ENCODE measurements at regions not wholly inside any gene's neighbourhood (a gene's known extent, or its start where the extent isn't known, plus 50 kb on each side); places are given as distances from the start of the nearest gene placed in this dataset.

- TF ChIP-seq POLR2A (IDR thresholded peaks at IDR 0.05): no peak
- TF ChIP-seq CTCF (IDR thresholded peaks at IDR 0.05): no peak
- no peak for TF ChIP-seq POLR2AphosphoS5 (IDR thresholded peaks at IDR 0.05)
- Histone ChIP-seq H3K9me3 (no peaks in the 10 kb centered on the region), H3K27ac (no peak overlapping the region), H3K4me1 (replicated peaks) (no peaks in the 10 kb centered on the region), H3K4me3 (no peak overlapping the region), H3K36me3 (no peaks in the 10 kb centered on the region), H3K27me3 (replicated peaks; ENCODE audit: insufficient read depth) (no peaks in the 10 kb centered on the region)
- intact Hi-C loops (cut with DNase I): no loop called here
- DNase-seq (ENCODE audit: low spot score): no peak
- 67% methylated on average over 8 of the region's 8 CpGs for WGBS
Observed at GRCh38 chr10:89929282-89930026, 228.1 kb downstream of the KIF20B start.

GRCh38 chr10:89937494-89937893 lies 236.1 kb downstream of the KIF20B start:
- intact Hi-C loops (cut with DNase I): no loop called here
- H3K4me1 ChIP-seq (replicated peaks): no peaks in the 10 kb centered on the region
- 95% methylated on average over 3 of the region's 3 CpGs for WGBS
- H3K9me3 ChIP-seq: no peaks in the 10 kb centered on the region
- H3K4me3 ChIP-seq: no peak overlapping the region
- no peaks in the 10 kb centered on the region for H3K36me3 ChIP-seq
- no peak overlapping the region for H3K27ac ChIP-seq
- no peak for TF ChIP-seq CTCF (IDR thresholded peaks at IDR 0.05)
- no peak for TF ChIP-seq POLR2A (IDR thresholded peaks at IDR 0.05)
- no peak for TF ChIP-seq POLR2AphosphoS5 (IDR thresholded peaks at IDR 0.05)
- no peak for DNase-seq (ENCODE audit: low spot score)
- no peaks in the 10 kb centered on the region for H3K27me3 ChIP-seq (replicated peaks; ENCODE audit: insufficient read depth)

GRCh38 chr10:89940076-89940475 lies 238.7 kb downstream of the KIF20B start:
- H3K9me3 ChIP-seq: no peaks in the 10 kb centered on the region
- no peak overlapping the region for H3K4me3 ChIP-seq
- DNase-seq (ENCODE audit: low spot score): no peak
- no peak overlapping the region for H3K27ac ChIP-seq
- TF ChIP-seq CTCF (IDR thresholded peaks at IDR 0.05): no peak
- no peak for TF ChIP-seq POLR2A (IDR thresholded peaks at IDR 0.05)
- no peak for TF ChIP-seq POLR2AphosphoS5 (IDR thresholded peaks at IDR 0.05)
- H3K4me1 ChIP-seq (replicated peaks): no peaks in the 10 kb centered on the region
- no peaks in the 10 kb centered on the region for H3K36me3 ChIP-seq
- intact Hi-C loops (cut with DNase I): no loop called here
- no peaks in the 10 kb centered on the region for H3K27me3 ChIP-seq (replicated peaks; ENCODE audit: insufficient read depth)
- WGBS: 93% methylated on average over 1 of the region's 1 CpG

- H3K27me3 ChIP-seq (replicated peaks; ENCODE audit: insufficient read depth): no peaks in the 10 kb centered on the region
- no peaks in the 10 kb centered on the region for H3K9me3 ChIP-seq
- no peak for DNase-seq (ENCODE audit: low spot score)
- H3K36me3 ChIP-seq: no peaks in the 10 kb centered on the region
- 74% methylated on average over 1 of the region's 1 CpG for WGBS
- no peak overlapping the region for H3K4me3 ChIP-seq
- H3K4me1 ChIP-seq (replicated peaks): no peaks in the 10 kb centered on the region
- TF ChIP-seq POLR2A (IDR thresholded peaks at IDR 0.05): no peak
- no peak for TF ChIP-seq POLR2AphosphoS5 (IDR thresholded peaks at IDR 0.05)
- no peak for TF ChIP-seq CTCF (IDR thresholded peaks at IDR 0.05)
- H3K27ac ChIP-seq: no peak overlapping the region
- intact Hi-C loops (cut with DNase I): no loop called here
Observed at GRCh38 chr10:89942217-89942616, 240.8 kb downstream of the KIF20B start.

- no peak overlapping the region for H3K4me3 ChIP-seq
- H3K4me1 ChIP-seq (replicated peaks): no peaks in the 10 kb centered on the region
- H3K27ac ChIP-seq: no peak overlapping the region
- H3K27me3 ChIP-seq (replicated peaks; ENCODE audit: insufficient read depth): no peaks in the 10 kb centered on the region
- H3K36me3 ChIP-seq: no peaks in the 10 kb centered on the region
- 69% methylated on average over 1 of the region's 1 CpG for WGBS
- DNase-seq (ENCODE audit: low spot score): no peak
- TF ChIP-seq POLR2AphosphoS5 (IDR thresholded peaks at IDR 0.05) (no peak), CTCF (IDR thresholded peaks at IDR 0.05) (no peak), POLR2A (IDR thresholded peaks at IDR 0.05) (no peak)
- H3K9me3 ChIP-seq: no peaks in the 10 kb centered on the region
- intact Hi-C loops (cut with DNase I): no loop called here
Observed at GRCh38 chr10:89944138-89944537, 242.7 kb downstream of the KIF20B start.
